ENCODE measurements at regions not wholly inside any gene's neighbourhood (a gene's known extent, or its start where the extent isn't known, plus 50 kb on each side); places are given as distances from the start of the nearest gene placed in this dataset.

- Histone ChIP-seq H3K4me2 (ENCODE audit: unreplicated experiment) (peak overlapping the region; percentile 13), H4K20me1 (ENCODE audit: insufficient read depth) (no peaks in the 10 kb centered on the region), H3K4me1 (ENCODE audit: insufficient read depth) (peaks cover 39% of the 10 kb centered on the region), H3K27me3 (replicated peaks; ENCODE audit: insufficient read depth) (no peaks in the 10 kb centered on the region), H2AFZ (no peak overlapping the region), H3K9me2 (ENCODE audit: insufficient read depth) (no peaks in the 10 kb centered on the region), H3K9me3 (ENCODE audit: low read depth) (no peaks in the 10 kb centered on the region), H3K27ac (0 out of 2 replicates have a peak overlapping the region, but pooled peaks have one; percentile 41), H3K79me2 (ENCODE audit: insufficient read depth) (no peaks in the 10 kb centered on the region), H3K36me3 (ENCODE audit: low read depth) (no peaks in the 10 kb centered on the region), H3K9ac (no peak overlapping the region), H3F3A (ENCODE audit: insufficient read depth) (peaks cover 8% of the 10 kb centered on the region; the same call in 1 of the 2 replicates), H3K4me3 (no peak overlapping the region)
- TF ChIP-seq EZH2 (IDR thresholded peaks at IDR 0.05; ENCODE audit: insufficient read depth, poor library complexity, severe bottlenecking) (no peak), EZH2phosphoT487 (IDR thresholded peaks at IDR 0.05; ENCODE audit: insufficient read depth, low read depth) (no peak)
- peak; percentile 13 for DNase-seq
- in situ Hi-C loops (cut with MboI), result no loop called here
Measured at GRCh38 chr6:119483908-119484307, 134.3 kb upstream of the MAN1A1 start.

GRCh38 chr6:119482850-119483285 is 133.3 kb upstream of the MAN1A1 start:
- TF ChIP-seq EZH2 (IDR thresholded peaks at IDR 0.05; ENCODE audit: insufficient read depth, poor library complexity, severe bottlenecking) (no peak), EZH2phosphoT487 (IDR thresholded peaks at IDR 0.05; ENCODE audit: insufficient read depth, low read depth) (no peak)
- WGBS, 2 experiments (ENCODE audit: low coverage in 1 of 2, low lambda C conversion rate in 2 of 2, missing lambda C conversion rate in 2 of 2), result 95 to 97% methylated on average over 4 of the region's 4 CpGs
- Histone ChIP-seq H3K36me3 (ENCODE audit: low read depth) (no peaks in the 10 kb centered on the region), H3K9me3 (ENCODE audit: low read depth) (no peaks in the 10 kb centered on the region), H3K9ac (no peak overlapping the region), H3K27ac (no peak overlapping the region), H2AFZ (no peak overlapping the region), H3K79me2 (ENCODE audit: insufficient read depth) (no peaks in the 10 kb centered on the region), H3K27me3 (replicated peaks; ENCODE audit: insufficient read depth) (no peaks in the 10 kb centered on the region), H3K4me3 (no peak overlapping the region), H3F3A (ENCODE audit: insufficient read depth) (peaks cover 8% of the 10 kb centered on the region; the same call in 1 of the 2 replicates), H3K4me1 (ENCODE audit: insufficient read depth) (peaks cover 39% of the 10 kb centered on the region), H3K4me2 (ENCODE audit: unreplicated experiment) (no peak overlapping the region), H4K20me1 (ENCODE audit: insufficient read depth) (no peaks in the 10 kb centered on the region), H3K9me2 (ENCODE audit: insufficient read depth) (no peaks in the 10 kb centered on the region)
- in situ Hi-C loops (cut with MboI), result no loop called here
- DNase-seq, result no peak

GRCh38 chr6:119481976-119482375 is 132.4 kb upstream of the MAN1A1 start:
- Histone ChIP-seq H3K9me2 (ENCODE audit: insufficient read depth) (no peaks in the 10 kb centered on the region), H4K20me1 (ENCODE audit: insufficient read depth) (no peaks in the 10 kb centered on the region), H3K9ac (no peak overlapping the region), H2AFZ (no peak overlapping the region), H3K4me2 (ENCODE audit: unreplicated experiment) (peak overlapping the region; percentile 29), H3K36me3 (ENCODE audit: low read depth) (no peaks in the 10 kb centered on the region), H3K9me3 (ENCODE audit: low read depth) (no peaks in the 10 kb centered on the region), H3K79me2 (ENCODE audit: insufficient read depth) (no peaks in the 10 kb centered on the region), H3K4me1 (ENCODE audit: insufficient read depth) (peaks cover 39% of the 10 kb centered on the region), H3K27me3 (replicated peaks; ENCODE audit: insufficient read depth) (no peaks in the 10 kb centered on the region), H3F3A (ENCODE audit: insufficient read depth) (peaks cover 8% of the 10 kb centered on the region; the same call in 1 of the 2 replicates), H3K4me3 (no peak overlapping the region), H3K27ac (no peak overlapping the region)
- WGBS, 2 experiments (ENCODE audit: low coverage in 1 of 2, low lambda C conversion rate in 2 of 2, missing lambda C conversion rate in 2 of 2), result 94 to 96% methylated on average over 1 of the region's 1 CpG
- TF ChIP-seq EZH2phosphoT487 (IDR thresholded peaks at IDR 0.05; ENCODE audit: insufficient read depth, low read depth) (no peak), EZH2 (IDR thresholded peaks at IDR 0.05; ENCODE audit: insufficient read depth, poor library complexity, severe bottlenecking) (no peak)
- DNase-seq, result peak; percentile 41
- in situ Hi-C loops (cut with MboI), result no loop called here

- no peaks in the 10 kb centered on the region for H3K9me3 ChIP-seq (ENCODE audit: low read depth)
- H3K4me1 ChIP-seq (ENCODE audit: insufficient read depth), result peaks cover 39% of the 10 kb centered on the region
- no peaks in the 10 kb centered on the region for H4K20me1 ChIP-seq (ENCODE audit: insufficient read depth)
- H2AFZ ChIP-seq, result no peak overlapping the region
- H3K9ac ChIP-seq, result no peak overlapping the region
- TF ChIP-seq EZH2phosphoT487 (IDR thresholded peaks at IDR 0.05; ENCODE audit: insufficient read depth, low read depth) (no peak), EZH2 (IDR thresholded peaks at IDR 0.05; ENCODE audit: insufficient read depth, poor library complexity, severe bottlenecking) (no peak)
- H3K4me2 ChIP-seq (ENCODE audit: unreplicated experiment), result no peak overlapping the region
- H3K27me3 ChIP-seq (replicated peaks; ENCODE audit: insufficient read depth), result no peaks in the 10 kb centered on the region
- peaks cover 8% of the 10 kb centered on the region; the same call in 1 of the 2 replicates for H3F3A ChIP-seq (ENCODE audit: insufficient read depth)
- no peaks in the 10 kb centered on the region for H3K9me2 ChIP-seq (ENCODE audit: insufficient read depth)
- H3K27ac ChIP-seq, result no peak overlapping the region
- WGBS, 2 experiments (ENCODE audit: low coverage in 1 of 2, low lambda C conversion rate in 2 of 2, missing lambda C conversion rate in 2 of 2), result 98 to 100% methylated on average over 1 of the region's 1 CpG
- H3K4me3 ChIP-seq, result no peak overlapping the region
- H3K36me3 ChIP-seq (ENCODE audit: low read depth), result no peaks in the 10 kb centered on the region
- in situ Hi-C loops (cut with MboI), result no loop called here
- no peak for DNase-seq
- H3K79me2 ChIP-seq (ENCODE audit: insufficient read depth), result no peaks in the 10 kb centered on the region
Measured at GRCh38 chr6:119480961-119481497, 131.5 kb upstream of the MAN1A1 start.
